Osteoblast (primary cell): ENCODE measurements at regions not wholly inside any gene's neighbourhood (a gene's known extent, or its start where the extent isn't known, plus 50 kb on each side); places are given as distances from the start of the nearest gene placed in this dataset.

Source experiments
- DNase-seq: peaks from one replicate; pipeline ENCODE4 v3.0.0; 2011; ENCODE audit warnings: low spot score, mixed read lengths; ENCODE audit not compliant: insufficient read length; ENCODE audit errors: missing footprints
- H2AFZ ChIP-seq: 2 replicates; pipeline ENCODE4 v1.6.0; 2011; ENCODE audit warnings: mild to moderate bottlenecking, low read length
- H3K27ac ChIP-seq: 2 replicates; pipeline ENCODE4 v1.5.1; 2011; ENCODE audit warnings: mild to moderate bottlenecking, low read depth, low read length, moderate library complexity
- H3K27me3 ChIP-seq: 2 replicates; pipeline ENCODE4 v1.6.0; 2012; ENCODE audit warnings: mild to moderate bottlenecking, control low read depth, inconsistent platforms, low read length, moderate library complexity; ENCODE audit not compliant: insufficient read depth
- H3K36me3 ChIP-seq: 2 replicates; pipeline ENCODE4 v1.5.1; 2011; ENCODE audit warnings: mild to moderate bottlenecking, low read length, control low read depth, moderate library complexity; ENCODE audit not compliant: insufficient read depth
- H3K4me1 ChIP-seq: 2 replicates; pipeline ENCODE4 v1.5.1; 2011; ENCODE audit warnings: mild to moderate bottlenecking, low read length, control low read depth, moderate library complexity; ENCODE audit not compliant: insufficient read depth
- H3K4me2 ChIP-seq: 2 replicates; pipeline ENCODE4 v1.6.0; 2011; ENCODE audit warnings: mild to moderate bottlenecking, low read length; ENCODE audit not compliant: insufficient read depth
- H3K4me3 ChIP-seq: fragments of 200-600 bp; sonication (generic); 3 replicates; pipeline ENCODE4 v1.5.1; 2012; ENCODE audit warnings: mild to moderate bottlenecking, low read length, inconsistent platforms; ENCODE audit not compliant: insufficient read depth
- H3K79me2 ChIP-seq: 2 replicates; pipeline ENCODE4 v1.6.0; 2012; ENCODE audit warnings: mild to moderate bottlenecking, low read length, control low read depth, inconsistent platforms; ENCODE audit not compliant: insufficient read depth
- H3K9me3 ChIP-seq: 2 replicates; pipeline ENCODE4 v1.5.1; 2011; ENCODE audit warnings: low read depth, low read length, control low read depth
- H4K20me1 ChIP-seq: 2 replicates; pipeline ENCODE4 v1.6.0; 2012; ENCODE audit warnings: mild to moderate bottlenecking, low read length, control low read depth; ENCODE audit not compliant: insufficient read depth
- TF ChIP-seq, protein P1 (sequence below): IDR thresholded peaks from 2 replicates; pipeline ENCODE4 v1.5.1; 2011; ENCODE audit warnings: mild to moderate bottlenecking, low read depth, low read length, moderate library complexity; ENCODE audit errors: extremely low read depth

GRCh38 chr4:43742083-43742482, 706.5 kb downstream of the KCTD8 start:
- H3K9me3 ChIP-seq = no peaks in the 10 kb centered on the region
- no peaks in the 10 kb centered on the region for H3K4me1 ChIP-seq
- no peaks in the 10 kb centered on the region for H3K27me3 ChIP-seq
- no peak overlapping the region for H3K27ac ChIP-seq
- no peaks in the 10 kb centered on the region for H4K20me1 ChIP-seq
- DNase-seq = no peak
- no peak overlapping the region for H2AFZ ChIP-seq
- H3K79me2 ChIP-seq = no peaks in the 10 kb centered on the region
- H3K36me3 ChIP-seq = no peaks in the 10 kb centered on the region
- H3K4me3 ChIP-seq = no peak overlapping the region
- H3K4me2 ChIP-seq = no peak overlapping the region
- TF ChIP-seq, protein P1, sequence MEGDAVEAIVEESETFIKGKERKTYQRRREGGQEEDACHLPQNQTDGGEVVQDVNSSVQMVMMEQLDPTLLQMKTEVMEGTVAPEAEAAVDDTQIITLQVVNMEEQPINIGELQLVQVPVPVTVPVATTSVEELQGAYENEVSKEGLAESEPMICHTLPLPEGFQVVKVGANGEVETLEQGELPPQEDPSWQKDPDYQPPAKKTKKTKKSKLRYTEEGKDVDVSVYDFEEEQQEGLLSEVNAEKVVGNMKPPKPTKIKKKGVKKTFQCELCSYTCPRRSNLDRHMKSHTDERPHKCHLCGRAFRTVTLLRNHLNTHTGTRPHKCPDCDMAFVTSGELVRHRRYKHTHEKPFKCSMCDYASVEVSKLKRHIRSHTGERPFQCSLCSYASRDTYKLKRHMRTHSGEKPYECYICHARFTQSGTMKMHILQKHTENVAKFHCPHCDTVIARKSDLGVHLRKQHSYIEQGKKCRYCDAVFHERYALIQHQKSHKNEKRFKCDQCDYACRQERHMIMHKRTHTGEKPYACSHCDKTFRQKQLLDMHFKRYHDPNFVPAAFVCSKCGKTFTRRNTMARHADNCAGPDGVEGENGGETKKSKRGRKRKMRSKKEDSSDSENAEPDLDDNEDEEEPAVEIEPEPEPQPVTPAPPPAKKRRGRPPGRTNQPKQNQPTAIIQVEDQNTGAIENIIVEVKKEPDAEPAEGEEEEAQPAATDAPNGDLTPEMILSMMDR = no peak

- Histone ChIP-seq H3K27ac (no peak overlapping the region), H3K79me2 (no peaks in the 10 kb centered on the region), H3K9me3 (no peaks in the 10 kb centered on the region), H2AFZ (no peak overlapping the region), H3K4me1 (no peaks in the 10 kb centered on the region), H4K20me1 (no peaks in the 10 kb centered on the region), H3K4me2 (no peak overlapping the region), H3K36me3 (no peaks in the 10 kb centered on the region), H3K4me3 (no peak overlapping the region), H3K27me3 (no peaks in the 10 kb centered on the region)
- TF ChIP-seq, protein P1 = no peak
- DNase-seq = no peak
These were observed 694.0 kb downstream of the KCTD8 start for GRCh38 chr4:43754566-43754965.

DNA sequence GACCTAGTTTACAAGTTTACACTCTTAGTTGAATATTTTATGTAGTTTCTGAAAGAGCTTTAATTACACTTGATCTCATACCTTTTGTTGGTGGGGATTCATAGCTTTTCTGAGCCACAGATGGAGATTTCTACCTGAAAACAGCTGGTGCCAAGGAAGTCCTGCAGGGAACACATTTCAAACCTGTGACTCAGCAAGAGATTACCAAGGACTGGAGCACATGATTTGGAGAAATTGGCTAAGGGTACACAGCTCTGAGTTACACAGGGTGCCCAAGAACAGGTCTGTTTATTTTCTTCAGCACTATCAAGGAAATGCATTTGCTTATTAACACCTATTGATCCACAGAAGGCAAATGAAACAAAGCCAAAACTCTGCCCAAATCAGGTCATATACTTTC, 691.5 kb downstream of the KCTD8 start:
- H3K9me3 ChIP-seq = no peaks in the 10 kb centered on the region
- H4K20me1 ChIP-seq = no peaks in the 10 kb centered on the region
- H3K27me3 ChIP-seq = no peaks in the 10 kb centered on the region
- no peak overlapping the region for H2AFZ ChIP-seq
- TF ChIP-seq, protein P1 = no peak
- no peak overlapping the region for H3K4me3 ChIP-seq
- H3K79me2 ChIP-seq = no peaks in the 10 kb centered on the region
- no peak overlapping the region for H3K4me2 ChIP-seq
- no peak for DNase-seq
- H3K27ac ChIP-seq = no peak overlapping the region
- no peaks in the 10 kb centered on the region for H3K36me3 ChIP-seq
- H3K4me1 ChIP-seq = no peaks in the 10 kb centered on the region

GRCh38 chr4:43758836-43759235, 689.8 kb downstream of the KCTD8 start:
- Histone ChIP-seq H3K27ac (no peak overlapping the region), H3K36me3 (no peaks in the 10 kb centered on the region), H3K4me2 (no peak overlapping the region), H3K27me3 (no peaks in the 10 kb centered on the region), H4K20me1 (no peaks in the 10 kb centered on the region), H3K79me2 (no peaks in the 10 kb centered on the region), H2AFZ (no peak overlapping the region), H3K9me3 (no peaks in the 10 kb centered on the region), H3K4me1 (no peaks in the 10 kb centered on the region), H3K4me3 (no peak overlapping the region)
- TF ChIP-seq, protein P1 = no peak
- DNase-seq = no peak
